CD4-positive, alpha-beta T cell (primary cell): ENCODE measurements at regions not wholly inside any gene's neighbourhood (a gene's known extent, or its start where the extent isn't known, plus 50 kb on each side); places are given as distances from the start of the nearest gene placed in this dataset.

Source experiments
- ATAC-seq: fragments of 200-7000 bp; cut with Tn5 transposase; one replicate; pipeline ENCODE4 v1.10.0; 2022; ENCODE audit warnings: mild to moderate bottlenecking; ENCODE audit not compliant: poor library complexity
- CTCF ChIA-PET: fragments of 350-600 bp; sonication (Branson Sonifier 250); formaldehyde crosslinking; loops from one replicate; lab custom pipeline; 2021; ENCODE audit warnings: antibody characterized with exemption, inconsistent platforms; lab: Charles Lee
- POLR2A ChIA-PET: fragments of 350-600 bp; sonication (Branson Sonifier 250); formaldehyde crosslinking; loops from one replicate; lab custom pipeline; 2021; ENCODE audit warnings: antibody characterized with exemption, inconsistent platforms; lab: Charles Lee
- DNase-seq, 14 experiments: peaks; one replicate each; pipeline ENCODE4 v3.0.0-alpha.2; 2013 to 2020; ENCODE audit warnings: mixed read lengths in 2 of 14
- H3K27ac ChIP-seq, 2 donors: one replicate each; pipeline versions ENCODE4 v1.5.1 to v1.7.0; 2013; ENCODE audit warnings: low read length in 2 of 2, low read depth in 1 of 2, mild to moderate bottlenecking in 1 of 2
- H3K27me3 ChIP-seq, 2 experiments: 1 replicate in 1 of 2; 2 replicates in 1 of 2; pipeline versions ENCODE4 v1.6.1 to v1.7.0; 2013; ENCODE audit warnings: low read length in 2 of 2, control low read depth in 1 of 2, mild to moderate bottlenecking in 1 of 2, moderate library complexity in 1 of 2; ENCODE audit not compliant: insufficient read depth in 2 of 2, control insufficient read depth in 1 of 2
- H3K36me3 ChIP-seq: one replicate; pipeline ENCODE4 v1.6.1; 2013; ENCODE audit warnings: low read length, control low read depth; ENCODE audit not compliant: insufficient read depth
- H3K4me1 ChIP-seq: one replicate; pipeline ENCODE4 v1.6.1; 2013; ENCODE audit warnings: low read length, control low read depth; ENCODE audit not compliant: insufficient read depth
- H3K4me3 ChIP-seq: one replicate; pipeline ENCODE4 v1.5.1; 2013; ENCODE audit warnings: mild to moderate bottlenecking, low read length, moderate library complexity
- H3K9me3 ChIP-seq, 2 experiments: 1 replicate in 1 of 2; 2 replicates in 1 of 2; pipeline versions ENCODE4 v1.6.1 to v1.7.0; 2013; ENCODE audit warnings: low read length in 2 of 2, mild to moderate bottlenecking in 2 of 2, control low read depth in 1 of 2, moderate library complexity in 1 of 2; ENCODE audit not compliant: control insufficient read depth in 1 of 2, insufficient read depth in 1 of 2
- H3K27ac Mint-ChIP-seq: one replicate; pipeline ENCODE4 v1.8.0; 2020; ENCODE audit warnings: mixed read lengths
- H3K27me3 Mint-ChIP-seq: one replicate; pipeline ENCODE4 v1.8.0; 2021; ENCODE audit warnings: mixed read lengths
- H3K36me3 Mint-ChIP-seq: one replicate; pipeline ENCODE4 v1.8.0; 2021; ENCODE audit warnings: low read depth, mixed read lengths
- H3K4me1 Mint-ChIP-seq: one replicate; pipeline ENCODE4 v1.8.0; 2021; ENCODE audit warnings: low read depth, mixed read lengths
- H3K4me3 Mint-ChIP-seq: one replicate; pipeline ENCODE4 v1.8.0; 2020; ENCODE audit warnings: mild to moderate bottlenecking, mixed read lengths
- H3K9me3 Mint-ChIP-seq: one replicate; pipeline ENCODE4 v1.8.0; 2020; ENCODE audit warnings: mixed read lengths
- CTCF ChIP-seq: fragments of 200-600 bp; IDR thresholded peaks from one replicate; pipeline ENCODE4 v1.8.0; 2022; ENCODE audit warnings: antibody characterized with exemption, mild to moderate bottlenecking
- intact Hi-C, 2 experiments: fragments of 100-400 bp; cut with DNase I in 1 of 2; cut with micrococcal nuclease in 1 of 2; formaldehyde crosslinking; loops; one replicate each; pipeline versions ENCODE4 v1.15.1 to v1.9.0; 2023 to 2025; cut with DNase I, micrococcal nuclease

GRCh38 chr3:61454801-61455200 is 106.6 kb upstream of the PTPRG start:
- Histone ChIP-seq H3K4me1 (no peaks in the 10 kb centered on the region), H3K4me3 (no peak overlapping the region), H3K9me3 (no peaks in the 10 kb centered on the region), H3K36me3 (no peaks in the 10 kb centered on the region), H3K27me3 (no peaks in the 10 kb centered on the region), H3K27ac (no peak overlapping the region)
- no peak for DNase-seq
- Mint-ChIP-seq H3K9me3 (no peaks in the 10 kb centered on the region), H3K4me3 (no peak overlapping the region), H3K4me1 (no peaks in the 10 kb centered on the region), H3K27me3 (no peaks in the 10 kb centered on the region), H3K27ac (no peak overlapping the region), H3K36me3 (no peaks in the 10 kb centered on the region)
- intact Hi-C loops = no loop called here
- CTCF ChIA-PET = no interaction called here
- POLR2A ChIA-PET = no interaction called here
- TF ChIP-seq CTCF = no peak
- no peak for ATAC-seq

- Histone ChIP-seq H3K36me3 (no peaks in the 10 kb centered on the region), H3K27ac (no peak overlapping the region), H3K9me3 (no peaks in the 10 kb centered on the region), H3K4me3 (no peak overlapping the region), H3K4me1 (no peaks in the 10 kb centered on the region), H3K27me3 (no peaks in the 10 kb centered on the region)
- Mint-ChIP-seq H3K4me3 (no peak overlapping the region), H3K27ac (no peak overlapping the region), H3K4me1 (no peaks in the 10 kb centered on the region), H3K27me3 (no peaks in the 10 kb centered on the region), H3K9me3 (no peaks in the 10 kb centered on the region), H3K36me3 (no peaks in the 10 kb centered on the region)
- ATAC-seq = no peak
- intact Hi-C loops = no loop called here
- POLR2A ChIA-PET = no interaction called here
- no peak for DNase-seq
- CTCF ChIA-PET = no interaction called here
- TF ChIP-seq CTCF = no peak
These were observed 100.7 kb upstream of the PTPRG start for GRCh38 chr3:61460636-61461035.

GRCh38 chr3:61463191-61463590 is 98.2 kb upstream of the PTPRG start:
- POLR2A ChIA-PET = no interaction called here
- no peak overlapping the region for H3K4me3 Mint-ChIP-seq

More at GRCh38 chr3:61463191-61463590, 98.2 kb upstream of the PTPRG start:
- no peak overlapping the region for H3K27ac Mint-ChIP-seq
- ATAC-seq = no peak
- no peaks in the 10 kb centered on the region for H3K27me3 Mint-ChIP-seq
- no peaks in the 10 kb centered on the region for H3K9me3 Mint-ChIP-seq
- intact Hi-C loops = no loop called here
- H3K9me3 ChIP-seq = no peaks in the 10 kb centered on the region
- no peaks in the 10 kb centered on the region for H3K36me3 ChIP-seq
- CTCF ChIA-PET = no interaction called here
- no peaks in the 10 kb centered on the region for H3K4me1 ChIP-seq
- H3K27ac ChIP-seq = no peak overlapping the region
- no peak for DNase-seq
- H3K4me3 ChIP-seq = no peak overlapping the region
- TF ChIP-seq CTCF = no peak
- no peaks in the 10 kb centered on the region for H3K27me3 ChIP-seq
- no peaks in the 10 kb centered on the region for H3K36me3 Mint-ChIP-seq
- H3K4me1 Mint-ChIP-seq = no peaks in the 10 kb centered on the region
